Esophagus squamous epithelium (tissue), 4 donors: ENCODE measurements at regions not wholly inside any gene's neighbourhood (a gene's known extent, or its start where the extent isn't known, plus 50 kb on each side); places are given as distances from the start of the nearest gene placed in this dataset.

ENCODE experiments used
- CTCF ChIP-seq, 6 experiments: fragments of 450-650 bp in 4 of 6; fragments of 200-600 bp in 2 of 6; sonication (generic) in 2 of 6; IDR thresholded peaks; one replicate each; pipeline ENCODE4 v1.5.1; 2016 to 2019; ENCODE audit warnings: antibody characterized with exemption in 6 of 6, mild to moderate bottlenecking in 4 of 6, moderate library complexity in 4 of 6
- POLR2A ChIP-seq, 4 donors: fragments of 450-650 bp; IDR thresholded peaks; one replicate each; pipeline ENCODE4 v1.6.1; 2017; ENCODE audit warnings: antibody characterized with exemption in 4 of 4, mild to moderate bottlenecking in 4 of 4, moderate library complexity in 3 of 4

- TF ChIP-seq CTCF (IDR thresholded peaks at IDR 0.05) (no peak), POLR2A (IDR thresholded peaks at IDR 0.05) (no peak)
These were observed 50.4 kb upstream of the NECTIN1 start for GRCh38 chr11:119779195-119780071.
